ENCODE measurements at regions not wholly inside any gene's neighbourhood (a gene's known extent, or its start where the extent isn't known, plus 50 kb on each side); places are given as distances from the start of the nearest gene placed in this dataset.

DNA sequence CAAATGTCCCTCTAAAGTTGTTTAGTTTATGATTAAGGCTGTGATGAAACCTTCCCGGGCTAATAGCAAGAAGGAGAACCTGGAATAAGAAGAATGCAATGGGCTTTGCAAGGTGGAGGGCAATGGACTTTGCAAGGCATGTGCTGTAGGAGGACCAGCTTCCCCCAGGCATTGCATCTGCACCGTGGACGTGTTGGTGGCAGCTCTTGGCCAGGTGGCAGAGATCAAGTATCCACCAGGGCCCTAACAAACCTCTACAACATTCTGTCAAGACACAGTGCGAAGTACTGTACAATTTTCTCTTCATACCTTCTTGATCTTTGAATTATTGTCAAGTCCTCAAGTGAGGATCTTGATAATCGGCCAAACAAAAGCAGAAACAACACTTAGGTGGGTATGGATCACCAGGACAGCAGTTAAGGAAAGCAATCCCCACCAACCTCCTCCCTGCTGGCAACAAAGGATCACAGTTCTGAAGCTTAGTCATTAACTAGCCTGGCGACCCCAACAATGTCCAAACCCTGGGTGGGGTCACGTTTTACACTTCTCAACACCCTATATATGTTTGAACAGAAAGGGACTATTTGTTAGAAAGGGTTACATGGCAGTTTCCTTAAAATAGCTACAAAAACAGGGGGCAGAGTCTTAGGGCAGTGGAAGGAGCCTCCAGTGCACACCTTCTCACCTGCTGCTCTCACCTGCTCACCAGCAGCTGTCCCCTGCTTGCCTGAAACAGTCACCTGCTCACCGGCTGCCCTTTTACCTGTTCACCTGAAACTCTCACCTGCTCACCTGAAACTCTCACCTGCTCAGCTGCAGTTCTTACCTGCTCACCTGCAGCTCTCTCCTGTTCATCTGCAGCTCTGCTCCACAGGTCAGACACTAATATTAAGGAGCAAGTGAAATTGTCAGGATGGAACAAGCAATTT, 137.9 kb upstream of the LIPC start:
- Histone ChIP-seq H3K27ac (no peak overlapping the region), H3K9me3 (no peaks in the 10 kb centered on the region), H3K4me1 (no peaks in the 10 kb centered on the region), H3K27me3 (peaks cover 0 to 2% of the 10 kb centered on the region in 2 donors), H3K4me3 (no peak overlapping the region), H3K36me3 (no peaks in the 10 kb centered on the region)
- DNase-seq = no peak
- intact Hi-C loops (cut with DNase I; ENCODE audit: low total_unique reads) = no loop called here
- TF ChIP-seq, protein P1, sequence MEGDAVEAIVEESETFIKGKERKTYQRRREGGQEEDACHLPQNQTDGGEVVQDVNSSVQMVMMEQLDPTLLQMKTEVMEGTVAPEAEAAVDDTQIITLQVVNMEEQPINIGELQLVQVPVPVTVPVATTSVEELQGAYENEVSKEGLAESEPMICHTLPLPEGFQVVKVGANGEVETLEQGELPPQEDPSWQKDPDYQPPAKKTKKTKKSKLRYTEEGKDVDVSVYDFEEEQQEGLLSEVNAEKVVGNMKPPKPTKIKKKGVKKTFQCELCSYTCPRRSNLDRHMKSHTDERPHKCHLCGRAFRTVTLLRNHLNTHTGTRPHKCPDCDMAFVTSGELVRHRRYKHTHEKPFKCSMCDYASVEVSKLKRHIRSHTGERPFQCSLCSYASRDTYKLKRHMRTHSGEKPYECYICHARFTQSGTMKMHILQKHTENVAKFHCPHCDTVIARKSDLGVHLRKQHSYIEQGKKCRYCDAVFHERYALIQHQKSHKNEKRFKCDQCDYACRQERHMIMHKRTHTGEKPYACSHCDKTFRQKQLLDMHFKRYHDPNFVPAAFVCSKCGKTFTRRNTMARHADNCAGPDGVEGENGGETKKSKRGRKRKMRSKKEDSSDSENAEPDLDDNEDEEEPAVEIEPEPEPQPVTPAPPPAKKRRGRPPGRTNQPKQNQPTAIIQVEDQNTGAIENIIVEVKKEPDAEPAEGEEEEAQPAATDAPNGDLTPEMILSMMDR (IDR thresholded peaks at IDR 0.05) = no peak

- intact Hi-C loops (cut with DNase I; ENCODE audit: low total_unique reads) = no loop called here
- H3K4me1 ChIP-seq = no peaks in the 10 kb centered on the region
- H3K36me3 ChIP-seq = no peaks in the 10 kb centered on the region
- TF ChIP-seq, protein P1 (IDR thresholded peaks at IDR 0.05) = no peak
- no peak overlapping the region for H3K4me3 ChIP-seq
- DNase-seq = no peak
- H3K27me3 ChIP-seq = peaks cover 0 to 7% of the 10 kb centered on the region in 2 donors
- H3K27ac ChIP-seq = no peak overlapping the region
- H3K9me3 ChIP-seq = no peaks in the 10 kb centered on the region
Measured at GRCh38 chr15:58294681-58295254, 137.0 kb upstream of the LIPC start.

DNA sequence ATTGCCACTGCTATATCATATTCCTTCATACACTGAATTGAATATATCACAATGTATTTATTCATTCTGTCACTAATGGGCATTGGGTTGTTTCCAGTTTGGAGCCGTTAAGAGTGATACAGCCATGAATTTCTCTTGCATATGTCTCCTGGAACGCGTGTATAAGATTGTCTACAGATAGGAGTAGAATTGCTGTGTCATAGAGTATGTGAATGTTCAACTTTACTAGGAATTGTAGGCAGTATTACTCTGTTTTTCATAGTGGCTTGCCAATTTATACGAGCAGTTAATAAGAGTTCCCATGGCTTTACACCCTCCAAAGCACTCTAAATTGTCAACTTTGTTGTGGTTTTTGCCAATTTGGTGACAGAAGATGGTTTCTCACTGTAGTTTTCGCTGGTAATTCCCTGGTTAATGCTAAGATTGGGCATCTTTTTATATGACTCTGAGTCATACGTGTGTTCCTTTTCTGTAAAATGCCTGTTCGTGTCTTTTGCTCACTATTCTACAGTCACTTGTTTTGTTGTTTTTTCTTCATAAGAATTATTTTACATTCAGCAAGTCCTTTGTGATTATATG, 136.1 kb upstream of the LIPC start:
- Histone ChIP-seq H3K27ac (no peak overlapping the region), H3K4me3 (no peak overlapping the region), H3K4me1 (no peaks in the 10 kb centered on the region), H3K9me3 (no peaks in the 10 kb centered on the region), H3K36me3 (no peaks in the 10 kb centered on the region), H3K27me3 (peaks cover 0 to 11% of the 10 kb centered on the region in 2 donors)
- TF ChIP-seq, protein P1 (IDR thresholded peaks at IDR 0.05) = no peak
- no peak for DNase-seq
- intact Hi-C loops (cut with DNase I; ENCODE audit: low total_unique reads) = no loop called here

GRCh38 chr15:58296276-58296675, 135.5 kb upstream of the LIPC start:
- Histone ChIP-seq H3K27me3 (peaks cover 0 to 11% of the 10 kb centered on the region in 2 donors), H3K4me1 (no peaks in the 10 kb centered on the region), H3K36me3 (no peaks in the 10 kb centered on the region), H3K9me3 (no peaks in the 10 kb centered on the region), H3K4me3 (no peak overlapping the region), H3K27ac (no peak overlapping the region)
- TF ChIP-seq, protein P1 (IDR thresholded peaks at IDR 0.05) = no peak
- intact Hi-C loops (cut with DNase I; ENCODE audit: low total_unique reads) = no loop called here
- DNase-seq = no peak

DNA sequence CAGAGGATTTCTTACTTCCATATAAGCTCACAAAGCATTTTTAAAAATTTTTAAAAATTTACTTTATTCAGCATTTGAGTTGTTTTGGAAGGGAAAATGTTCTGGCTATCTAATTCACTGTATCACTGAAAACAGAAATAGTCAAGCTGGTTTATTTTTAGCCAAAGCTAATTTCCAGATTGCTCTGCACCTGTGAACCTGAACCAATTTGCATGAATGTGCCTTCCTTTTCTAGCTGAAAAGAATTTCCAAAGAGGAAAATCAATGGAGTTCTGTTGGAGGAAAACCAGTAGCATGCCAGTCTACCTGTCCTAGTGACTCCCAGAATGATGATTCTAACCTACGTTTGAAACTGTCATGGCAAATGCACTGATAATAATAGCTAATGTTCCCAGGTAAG, 134.2 kb upstream of the LIPC start:
- H3K4me1 ChIP-seq = no peaks in the 10 kb centered on the region
- H3K9me3 ChIP-seq = no peaks in the 10 kb centered on the region
- intact Hi-C loops (cut with DNase I; ENCODE audit: low total_unique reads) = no loop called here
- no peak overlapping the region for H3K27ac ChIP-seq
- TF ChIP-seq, protein P1 (IDR thresholded peaks at IDR 0.05) = no peak
- H3K36me3 ChIP-seq = no peaks in the 10 kb centered on the region
- peaks cover 0 to 15% of the 10 kb centered on the region in 2 donors for H3K27me3 ChIP-seq
- no peak overlapping the region for H3K4me3 ChIP-seq
- DNase-seq = no peak
